ES-I3 (cell line): ENCODE measurements at regions not wholly inside any gene's neighbourhood (a gene's known extent, or its start where the extent isn't known, plus 50 kb on each side); places are given as distances from the start of the nearest gene placed in this dataset.

Experiments
- H3K36me3 ChIP-seq: 2 replicates; pipeline ENCODE4 v1.6.1; 2013; ENCODE audit warnings: mild to moderate bottlenecking, low read length, control low read depth, moderate library complexity; ENCODE audit not compliant: insufficient read depth
- H3K4me1 ChIP-seq: 2 replicates; pipeline ENCODE4 v1.6.1; 2013; ENCODE audit warnings: mild to moderate bottlenecking, control low read depth, low read length; ENCODE audit not compliant: insufficient read depth
- H3K9ac ChIP-seq: 2 replicates; pipeline ENCODE4 v1.6.1; 2013; ENCODE audit warnings: low read depth, mild to moderate bottlenecking, low read length, moderate library complexity
- H3K9me3 ChIP-seq: 2 replicates; pipeline ENCODE4 v1.6.1; 2013; ENCODE audit warnings: mild to moderate bottlenecking, low read length, moderate library complexity; ENCODE audit not compliant: control insufficient read depth, insufficient read depth

GRCh38 chr6:139851206-139851605, 476.8 kb upstream of the CITED2 start:
- Histone ChIP-seq H3K9me3 (peaks cover 4% of the 10 kb centered on the region; the same call in 1 of the 2 replicates), H3K4me1 (peaks cover 4% of the 10 kb centered on the region), H3K36me3 (no peaks in the 10 kb centered on the region), H3K9ac (no peak overlapping the region)

- Histone ChIP-seq H3K9me3 (peaks cover 4% of the 10 kb centered on the region; the same call in 1 of the 2 replicates), H3K4me1 (peaks cover 4% of the 10 kb centered on the region), H3K9ac (no peak overlapping the region), H3K36me3 (no peaks in the 10 kb centered on the region)
These were observed 476.1 kb upstream of the CITED2 start for GRCh38 chr6:139850512-139850911.

GRCh38 chr6:139847457-139847813, 473.0 kb upstream of the CITED2 start:
- Histone ChIP-seq H3K4me1 (peaks cover 4% of the 10 kb centered on the region), H3K36me3 (no peaks in the 10 kb centered on the region), H3K9me3 (peaks cover 4% of the 10 kb centered on the region; the same call in 1 of the 2 replicates), H3K9ac (no peak overlapping the region; the same call in 1 of the 2 replicates)

- Histone ChIP-seq H3K4me1 (peaks cover 4% of the 10 kb centered on the region), H3K9ac (no peak overlapping the region; the same call in 1 of the 2 replicates), H3K9me3 (peaks cover 4% of the 10 kb centered on the region; the same call in 1 of the 2 replicates)
These were observed 472.3 kb upstream of the CITED2 start for GRCh38 chr6:139846538-139847456.

GRCh38 chr6:139844907-139845306, 470.5 kb upstream of the CITED2 start:
- Histone ChIP-seq H3K9me3 (peaks cover 4% of the 10 kb centered on the region; the same call in 1 of the 2 replicates), H3K9ac (no peak overlapping the region), H3K36me3 (no peaks in the 10 kb centered on the region), H3K4me1 (peaks cover 4% of the 10 kb centered on the region)

More at GRCh38 chr6:139846538-139847456, 472.3 kb upstream of the CITED2 start:
- no peaks in the 10 kb centered on the region for H3K36me3 ChIP-seq

- H3K9me3 ChIP-seq: peaks cover 4% of the 10 kb centered on the region; the same call in 1 of the 2 replicates
- no peaks in the 10 kb centered on the region for H3K36me3 ChIP-seq
- H3K9ac ChIP-seq: no peak overlapping the region
- H3K4me1 ChIP-seq: no peaks in the 10 kb centered on the region
These were observed 467.4 kb upstream of the CITED2 start for GRCh38 chr6:139841794-139842215.

- Histone ChIP-seq H3K9ac (no peak overlapping the region), H3K4me1 (no peaks in the 10 kb centered on the region), H3K9me3 (peaks cover 4% of the 10 kb centered on the region; the same call in 1 of the 2 replicates), H3K36me3 (no peaks in the 10 kb centered on the region)
These were observed 465.2 kb upstream of the CITED2 start for GRCh38 chr6:139839506-139840156.

- Histone ChIP-seq H3K9me3 (peaks cover 4% of the 10 kb centered on the region; the same call in 1 of the 2 replicates), H3K4me1 (no peaks in the 10 kb centered on the region), H3K9ac (no peak overlapping the region), H3K36me3 (no peaks in the 10 kb centered on the region)
These were observed 459.8 kb upstream of the CITED2 start for GRCh38 chr6:139834232-139834631.

GRCh38 chr6:139833592-139833991, 459.1 kb upstream of the CITED2 start:
- H3K9me3 ChIP-seq: no peaks in the 10 kb centered on the region; the same call in 1 of the 2 replicates
- H3K4me1 ChIP-seq: no peaks in the 10 kb centered on the region
- no peak overlapping the region for H3K9ac ChIP-seq
- no peaks in the 10 kb centered on the region for H3K36me3 ChIP-seq

GRCh38 chr6:139832493-139833305, 458.3 kb upstream of the CITED2 start:
- Histone ChIP-seq H3K9ac (no peak overlapping the region), H3K36me3 (no peaks in the 10 kb centered on the region), H3K4me1 (no peaks in the 10 kb centered on the region), H3K9me3 (no peaks in the 10 kb centered on the region)

- H3K36me3 ChIP-seq: no peaks in the 10 kb centered on the region
- no peaks in the 10 kb centered on the region for H3K4me1 ChIP-seq
- no peak overlapping the region for H3K9ac ChIP-seq
- no peaks in the 10 kb centered on the region for H3K9me3 ChIP-seq
These were observed 455.1 kb upstream of the CITED2 start for GRCh38 chr6:139829576-139829975.

- H3K9me3 ChIP-seq: no peaks in the 10 kb centered on the region
- no peaks in the 10 kb centered on the region for H3K36me3 ChIP-seq
- no peaks in the 10 kb centered on the region for H3K4me1 ChIP-seq
- H3K9ac ChIP-seq: no peak overlapping the region
These were observed 454.5 kb upstream of the CITED2 start for GRCh38 chr6:139828751-139829519.

GRCh38 chr6:139825935-139826374, 451.5 kb upstream of the CITED2 start:
- Histone ChIP-seq H3K36me3 (no peaks in the 10 kb centered on the region), H3K4me1 (no peaks in the 10 kb centered on the region), H3K9ac (no peak overlapping the region), H3K9me3 (no peaks in the 10 kb centered on the region)
